GM12878 (cell line): ENCODE measurements at regions not wholly inside any gene's neighbourhood (a gene's known extent, or its start where the extent isn't known, plus 50 kb on each side); places are given as distances from the start of the nearest gene placed in this dataset.

Experiments used
- ATAC-seq: fragments of 200-7000 bp; cut with Tn5 transposase; 3 replicates; pipeline ENCODE4 v1.9.1; 2020; ENCODE audit warnings: mild to moderate bottlenecking, moderate library complexity
- BruUV-seq: library from RNA; stranded (reverse); fragments of 400-500 nt; replicated peaks from 2 replicates; lab custom pipeline; 2021; lab: Mats Ljungman, UMichigan
- CTCF ChIA-PET: fragments of 300-600 bp; sonication (Branson Sonifier 250); formaldehyde crosslinking; extraction: SDS; loops from one replicate; lab custom pipeline; 2021; ENCODE audit warnings: inconsistent platforms; lab: Yijun Ruan, JAX
- POLR2A ChIA-PET: fragments of 350-600 bp; formaldehyde crosslinking; extraction: SDS; loops from one replicate; lab custom pipeline; 2021; ENCODE audit warnings: inconsistent platforms; lab: Charles Lee
- RAD21 ChIA-PET: fragments of 300-600 bp; sonication (Branson Sonifier 250); formaldehyde crosslinking; loops from one replicate; lab custom pipeline; 2023; ENCODE audit warnings: antibody characterized with exemption; ENCODE audit not compliant: unreplicated experiment; lab: Charles Lee
- SMC1A ChIA-PET: fragments of 300-600 bp; sonication (Branson Sonifier 250); formaldehyde crosslinking; loops from one replicate; lab custom pipeline; 2023; ENCODE audit not compliant: unreplicated experiment, uncharacterized antibody; lab: Charles Lee
- DNase-seq: peaks from one replicate; pipeline ENCODE4 v3.0.0-alpha.2; 2011; ENCODE audit warnings: low read depth, low spot score
- FAIRE-seq: peaks from 3 replicates; lab custom pipeline; 2011; peaks lifted over from hg19 to GRCh38; lab: Jason Lieb, UNC
- H2AFZ ChIP-seq: 2 replicates; pipeline ENCODE4 v1.6.0; 2011; ENCODE audit warnings: low read depth, low read length, control low read depth; ENCODE audit not compliant: control insufficient read depth
- H3K27ac ChIP-seq: 2 replicates; pipeline ENCODE4 v1.5.1; 2011; ENCODE audit warnings: control low read depth; ENCODE audit not compliant: control insufficient read depth, insufficient read depth
- H3K27me3 ChIP-seq, 2 experiments: replicated peaks in 1 of 2; 2 replicates each; pipeline versions ENCODE4 v1.6.0 to v1.6.1; 2011; ENCODE audit warnings: low read length in 1 of 2; ENCODE audit not compliant: control insufficient read depth in 2 of 2, insufficient read depth in 2 of 2
- H3K36me3 ChIP-seq, 2 experiments: 2 replicates each; pipeline ENCODE4 v1.5.1; 2011; ENCODE audit warnings: low read length in 1 of 2; ENCODE audit not compliant: control insufficient read depth in 2 of 2, insufficient read depth in 2 of 2
- H3K4me1 ChIP-seq: 2 replicates; pipeline ENCODE4 v1.6.1; 2011; ENCODE audit warnings: mild to moderate bottlenecking, low read length, moderate library complexity, mixed read lengths; ENCODE audit not compliant: control insufficient read depth, insufficient read depth
- H3K4me2 ChIP-seq: 2 replicates; pipeline ENCODE4 v1.6.0; 2011; ENCODE audit warnings: control low read depth; ENCODE audit not compliant: control insufficient read depth, insufficient read depth
- H3K4me3 ChIP-seq: fragments of 200-600 bp; sonication (generic); 2 replicates; pipeline ENCODE4 v1.5.1; 2016
- H3K79me2 ChIP-seq: 2 replicates; pipeline ENCODE4 v1.6.0; 2011; ENCODE audit warnings: low read length; ENCODE audit not compliant: control insufficient read depth, insufficient read depth
- H3K9ac ChIP-seq: 2 replicates; pipeline ENCODE4 v1.8.0; 2011; ENCODE audit warnings: low read length, control low read depth, mixed read lengths; ENCODE audit not compliant: control insufficient read depth, insufficient read depth
- H3K9me3 ChIP-seq: replicated peaks from 3 replicates; pipeline ENCODE4 v1.5.1; 2011; ENCODE audit warnings: mild to moderate bottlenecking, low read length; ENCODE audit not compliant: control insufficient read depth, insufficient read depth
- H4K20me1 ChIP-seq: 2 replicates; pipeline ENCODE4 v1.6.0; 2011; ENCODE audit not compliant: control insufficient read depth, insufficient read depth
- BCL11A ChIP-seq: IDR thresholded peaks from 2 replicates; pipeline ENCODE4 v1.6.1; 2011; ENCODE audit warnings: low read depth, low read length
- IKZF2 ChIP-seq, 2 experiments: fragments of 450-650 bp; IDR thresholded peaks; 2 replicates each; pipeline ENCODE4 v1.6.1; 2017; ENCODE audit warnings: mild to moderate bottlenecking in 2 of 2, moderate library complexity in 2 of 2
- JUNB ChIP-seq: IDR thresholded peaks from 2 replicates; pipeline ENCODE4 v1.6.1; 2016; ENCODE audit warnings: antibody characterized with exemption, mild to moderate bottlenecking
- KAT2A ChIP-seq: conservative IDR thresholded peaks from 2 replicates; pipeline ENCODE4 v1.6.1; 2011; ENCODE audit warnings: low read depth, low read length; ENCODE audit not compliant: control insufficient read depth
- NR2C1 ChIP-seq: fragments of 450-650 bp; IDR thresholded peaks from 2 replicates; pipeline ENCODE4 v1.6.1; 2017; ENCODE audit warnings: antibody characterized with exemption, mild to moderate bottlenecking, moderate library complexity
- RCOR1 ChIP-seq: conservative IDR thresholded peaks from 2 replicates; pipeline ENCODE4 v1.6.1; 2012; ENCODE audit warnings: low read depth, low read length, improper control_type of control experiment
- SIN3A ChIP-seq: IDR thresholded peaks from 2 replicates; pipeline ENCODE4 v1.6.1; 2012; ENCODE audit warnings: low read depth, low read length, improper control_type of control experiment
- SPI1 ChIP-seq: IDR thresholded peaks from 2 replicates; pipeline ENCODE4 v1.6.1; 2011; ENCODE audit warnings: low read depth, mild to moderate bottlenecking, low read length, moderate library complexity, borderline replicate concordance; ENCODE audit not compliant: insufficient read depth
- TCF7 ChIP-seq: IDR thresholded peaks from 2 replicates; pipeline ENCODE4 v1.6.1; 2014; ENCODE audit warnings: antibody characterized with exemption, borderline replicate concordance
- WGBS: methylation state at CpG from one replicate; pipeline ENCODE4 v1.1.6; 2016; ENCODE audit warnings: low lambda C conversion rate; ENCODE audit not compliant: insufficient replicate concordance, insufficient coverage; ENCODE audit errors: missing lambda C conversion rate; 5-methylcytosine and 5-hydroxymethylcytosine counted together
- in situ Hi-C: fragments of 300-500 bp; cut with MboI; formaldehyde crosslinking; loops from 9 replicates; pipeline ENCODE4 v1.14.3; 2018; ENCODE audit warnings: mixed read lengths
- intact Hi-C: fragments of 100-400 bp; cut with micrococcal nuclease; formaldehyde crosslinking; loops from one replicate; pipeline ENCODE4 v1.14.2; 2022; ENCODE audit not compliant: unreplicated experiment

GRCh38 chrX:39603230-39603629 is 494.5 kb downstream of the BCOR start:
- RAD21 ChIA-PET, result no interaction called here
- intact Hi-C loops, result no loop called here
- Histone ChIP-seq H3K79me2 (no peaks in the 10 kb centered on the region), H4K20me1 (no peaks in the 10 kb centered on the region), H3K36me3 (no peaks in the 10 kb centered on the region), H3K4me1 (no peaks in the 10 kb centered on the region), H2AFZ (no peak overlapping the region), H3K27ac (no peak overlapping the region), H3K4me2 (no peak overlapping the region), H3K4me3 (no peak overlapping the region), H3K9ac (no peak overlapping the region), H3K27me3 (no peaks in the 10 kb centered on the region), H3K9me3 (peaks cover 2% of the 10 kb centered on the region; the same call in 2 of the 3 replicates)
- TF ChIP-seq TCF7, result no peak
- TF ChIP-seq BCL11A, result no peak
- no peak for TF ChIP-seq RCOR1
- TF ChIP-seq SIN3A, result no peak
- no peak for TF ChIP-seq IKZF2 (IDR thresholded peaks at IDR 0.05)
- no peak for TF ChIP-seq JUNB
- TF ChIP-seq NR2C1, result no peak
- SMC1A ChIA-PET, result no interaction called here
- in situ Hi-C loops, result no loop called here
- POLR2A ChIA-PET, result no interaction called here
- FAIRE-seq (no peak), ATAC-seq (no peak), DNase-seq (no peak)
- no TSS peak for BruUV-seq
- 0% methylated on average over 4 of the region's 4 CpGs for WGBS
- CTCF ChIA-PET, result no interaction called here

- intact Hi-C loops (no loop called here), in situ Hi-C loops (no loop called here)
- H3K4me2 ChIP-seq, result no peak overlapping the region
- no peaks in the 10 kb centered on the region; a peak in 1 of 4 replicates for H3K27me3 ChIP-seq
- no peak for TF ChIP-seq KAT2A
- TF ChIP-seq SPI1, result 0 out of 2 replicates have a peak, but pooled peaks have one; percentile 17
- ChIA-PET SMC1A (interaction anchor here (0.7 kb wide), 2 partner anchors 130 to 139 kb away, joined by 3 read pairs; no protein-coding TSS in a partner anchor), POLR2A (no interaction called here), CTCF (interaction anchor here (0.6 to 0.8 kb wide), 2 partner anchors 346 to 1575 kb away, joined by 3 read pairs; no protein-coding TSS in a partner anchor), RAD21 (no interaction called here)
- no peak overlapping the region for H3K27ac ChIP-seq
- DNase-seq (no peak), FAIRE-seq (no peak), ATAC-seq (no peak)
- H3K9ac ChIP-seq, result no peak overlapping the region
- H4K20me1 ChIP-seq, result no peaks in the 10 kb centered on the region
- no TSS peak for BruUV-seq
- H2AFZ ChIP-seq, result no peak overlapping the region
- H3K9me3 ChIP-seq, result peaks cover 2% of the 10 kb centered on the region; the same call in 2 of the 3 replicates
- H3K4me3 ChIP-seq, result no peak overlapping the region
- H3K4me1 ChIP-seq, result no peaks in the 10 kb centered on the region
- H3K36me3 ChIP-seq, result no peaks in the 10 kb centered on the region
- H3K79me2 ChIP-seq, result no peaks in the 10 kb centered on the region
- WGBS, result 10% methylated on average over 3 of the region's 3 CpGs
These were observed 492.6 kb downstream of the BCOR start for GRCh38 chrX:39605183-39605582.
